Kidney (tissue), 13 donors: ENCODE measurements at regions not wholly inside any gene's neighbourhood (a gene's known extent, or its start where the extent isn't known, plus 50 kb on each side); places are given as distances from the start of the nearest gene placed in this dataset.

Experiments used
- DNase-seq, 5 donors: peaks; one replicate each; pipeline ENCODE4 v3.0.0-alpha.2; 2013 to 2020
- FAIRE-seq: peaks from 2 replicates; lab custom pipeline; 2012; peaks lifted over from hg19 to GRCh38; lab: Jason Lieb, UNC
- H3K27ac ChIP-seq, 2 donors: one replicate each; pipeline ENCODE4 v1.7.0; 2013; ENCODE audit warnings: low read depth in 2 of 2, low read length in 2 of 2, inconsistent platforms in 1 of 2
- H3K27me3 ChIP-seq: one replicate; pipeline ENCODE4 v1.7.1; 2013; ENCODE audit warnings: low read length, inconsistent platforms; ENCODE audit not compliant: control insufficient read depth, insufficient read depth
- H3K36me3 ChIP-seq, 3 donors: one replicate each; pipeline versions ENCODE4 v1.7.0 to v1.7.1; 2013; ENCODE audit warnings: low read length in 3 of 3, control low read depth in 1 of 3, inconsistent platforms in 1 of 3; ENCODE audit not compliant: insufficient read depth in 3 of 3, control insufficient read depth in 2 of 3
- H3K4me1 ChIP-seq, 3 donors: one replicate each; pipeline versions ENCODE4 v1.7.0 to v1.7.1; 2013; ENCODE audit warnings: low read length in 3 of 3, inconsistent platforms in 1 of 3, low read depth in 1 of 3; ENCODE audit not compliant: control insufficient read depth in 2 of 3, insufficient read depth in 2 of 3
- H3K4me3 ChIP-seq, 3 donors: one replicate each; pipeline versions ENCODE4 v1.7.0 to v1.8.1; 2013; ENCODE audit warnings: low read length in 3 of 3, control low read depth in 1 of 3, inconsistent platforms in 1 of 3
- H3K9ac ChIP-seq, 3 donors: one replicate each; pipeline versions ENCODE4 v1.7.0 to v1.7.1; 2013; ENCODE audit warnings: low read length in 3 of 3, control low read depth in 1 of 3, inconsistent platforms in 1 of 3
- H3K9me3 ChIP-seq, 3 donors: one replicate each; pipeline versions ENCODE4 v1.7.0 to v1.7.1; 2013; ENCODE audit warnings: low read length in 3 of 3, control low read depth in 1 of 3, inconsistent platforms in 1 of 3; ENCODE audit not compliant: control insufficient read depth in 2 of 3, insufficient read depth in 1 of 3
- intact Hi-C: fragments of 100-400 bp; cut with DNase I; formaldehyde crosslinking; loops from one replicate; pipeline ENCODE4 v1.11.1; 2022
- TF ChIP-seq, protein P1 (sequence below): IDR thresholded peaks from 3 replicates; pipeline ENCODE4 v1.5.1; 2012; ENCODE audit warnings: mild to moderate bottlenecking, moderate library complexity, borderline replicate concordance; ENCODE audit not compliant: insufficient read depth; ENCODE audit errors: extremely low read depth
- donor health status: control.
- donor health status: control.
- donor health status: control.
- donor health status: control.
- donor health status: control.
- donor health status: DM: yes; HTN: yes; CAD: no.
- donor health status: Normal renal cell carcinoma (clear cell type).

- no peak overlapping the region for H3K9ac ChIP-seq
- H3K36me3 ChIP-seq, result no peaks in the 10 kb centered on the region
- no peaks in the 10 kb centered on the region for H3K4me1 ChIP-seq
- FAIRE-seq, result no peak
- no peaks in the 10 kb centered on the region for H3K9me3 ChIP-seq
- TF ChIP-seq, protein P1, sequence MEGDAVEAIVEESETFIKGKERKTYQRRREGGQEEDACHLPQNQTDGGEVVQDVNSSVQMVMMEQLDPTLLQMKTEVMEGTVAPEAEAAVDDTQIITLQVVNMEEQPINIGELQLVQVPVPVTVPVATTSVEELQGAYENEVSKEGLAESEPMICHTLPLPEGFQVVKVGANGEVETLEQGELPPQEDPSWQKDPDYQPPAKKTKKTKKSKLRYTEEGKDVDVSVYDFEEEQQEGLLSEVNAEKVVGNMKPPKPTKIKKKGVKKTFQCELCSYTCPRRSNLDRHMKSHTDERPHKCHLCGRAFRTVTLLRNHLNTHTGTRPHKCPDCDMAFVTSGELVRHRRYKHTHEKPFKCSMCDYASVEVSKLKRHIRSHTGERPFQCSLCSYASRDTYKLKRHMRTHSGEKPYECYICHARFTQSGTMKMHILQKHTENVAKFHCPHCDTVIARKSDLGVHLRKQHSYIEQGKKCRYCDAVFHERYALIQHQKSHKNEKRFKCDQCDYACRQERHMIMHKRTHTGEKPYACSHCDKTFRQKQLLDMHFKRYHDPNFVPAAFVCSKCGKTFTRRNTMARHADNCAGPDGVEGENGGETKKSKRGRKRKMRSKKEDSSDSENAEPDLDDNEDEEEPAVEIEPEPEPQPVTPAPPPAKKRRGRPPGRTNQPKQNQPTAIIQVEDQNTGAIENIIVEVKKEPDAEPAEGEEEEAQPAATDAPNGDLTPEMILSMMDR, result no peak
- no peak overlapping the region for H3K4me3 ChIP-seq
- no peaks in the 10 kb centered on the region for H3K27me3 ChIP-seq
- intact Hi-C loops, result no loop called here
- DNase-seq, result peak in 1 of 5 donors; percentile 51
- H3K27ac ChIP-seq, result no peak overlapping the region
Observed at GRCh38 chr13:67769063-67769986, 539.2 kb upstream of the PCDH9 start.

DNA sequence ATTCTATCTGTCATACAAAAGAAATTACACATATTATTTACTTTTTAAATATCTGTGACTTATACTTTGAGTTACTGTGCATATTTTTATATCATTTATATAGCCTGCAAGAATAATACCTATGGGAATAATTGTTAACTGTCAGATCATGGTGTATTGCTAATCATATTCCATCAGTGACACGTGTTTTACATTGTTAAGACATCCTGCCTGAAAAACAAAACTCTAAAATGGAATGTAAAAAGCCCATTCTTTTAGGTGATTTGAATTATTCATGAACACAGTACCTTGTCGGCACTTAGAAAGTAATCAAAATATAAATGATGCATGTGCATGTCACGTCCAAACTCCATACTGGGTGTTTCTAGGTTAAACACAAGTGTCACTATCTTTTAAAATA, 533.8 kb upstream of the PCDH9 start:
- Histone ChIP-seq H3K27ac (no peak overlapping the region), H3K36me3 (no peaks in the 10 kb centered on the region), H3K27me3 (no peaks in the 10 kb centered on the region), H3K4me3 (no peak overlapping the region), H3K4me1 (no peaks in the 10 kb centered on the region), H3K9ac (no peak overlapping the region), H3K9me3 (no peaks in the 10 kb centered on the region)
- TF ChIP-seq, protein P1, result no peak
- DNase-seq (no peak), FAIRE-seq (no peak)
- intact Hi-C loops, result no loop called here

- Histone ChIP-seq H3K9ac (no peak overlapping the region), H3K27me3 (no peaks in the 10 kb centered on the region), H3K9me3 (no peaks in the 10 kb centered on the region), H3K4me3 (no peak overlapping the region), H3K36me3 (no peaks in the 10 kb centered on the region), H3K4me1 (no peaks in the 10 kb centered on the region), H3K27ac (no peak overlapping the region)
- no peak for FAIRE-seq
- intact Hi-C loops, result no loop called here
- TF ChIP-seq, protein P1, result no peak
- DNase-seq, result no peak
Observed at GRCh38 chr13:67763384-67763783, 533.2 kb upstream of the PCDH9 start.
